GM13976 (cell line): ENCODE measurements at regions not wholly inside any gene's neighbourhood (a gene's known extent, or its start where the extent isn't known, plus 50 kb on each side); places are given as distances from the start of the nearest gene placed in this dataset.

Experiments used
- DNase-seq: peaks from one replicate; pipeline ENCODE4 v3.0.0; 2012; ENCODE audit warnings: low spot score
- CTCF ChIP-seq: IDR thresholded peaks from 2 replicates; pipeline ENCODE4 v1.5.1; 2012; ENCODE audit warnings: borderline replicate concordance, mild to moderate bottlenecking; ENCODE audit not compliant: insufficient read depth; ENCODE audit errors: extremely low read depth, missing control alignments, control extremely low read depth
- in situ Hi-C: fragments of 300-500 bp; cut with MboI; formaldehyde crosslinking; loops from one replicate; pipeline ENCODE4 v1.12.0; 2022; ENCODE audit warnings: low sequenced_read_pairs, mixed read lengths, inconsistent platforms; ENCODE audit not compliant: unreplicated experiment

- in situ Hi-C loops: no loop called here
- TF ChIP-seq CTCF: no peak
- no peak for DNase-seq
Measured at GRCh38 chr6:65922049-65922448, 215.0 kb upstream of the EYS start.

DNA sequence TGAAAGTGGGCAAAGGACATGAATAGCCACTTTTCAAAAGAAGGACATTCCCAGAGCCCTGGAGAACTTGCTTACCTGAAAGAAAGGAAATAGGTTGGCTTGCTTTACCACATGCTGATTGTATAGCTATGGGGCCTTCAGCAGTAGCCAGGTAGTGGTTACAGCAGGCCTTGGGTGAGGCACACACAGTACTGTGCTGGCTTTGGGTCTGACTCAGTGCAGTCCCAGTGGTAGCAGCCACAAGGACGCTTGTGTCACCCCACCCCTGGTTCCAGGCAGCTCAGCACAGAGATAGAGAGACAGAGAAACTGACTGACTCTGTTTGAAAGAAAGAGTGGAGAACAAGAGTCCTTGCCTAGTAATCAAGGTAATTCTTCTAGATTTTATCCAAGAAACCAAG is 201.0 kb upstream of the EYS start:
- no peak for DNase-seq
- TF ChIP-seq CTCF: no peak
- in situ Hi-C loops: no loop called here

DNA sequence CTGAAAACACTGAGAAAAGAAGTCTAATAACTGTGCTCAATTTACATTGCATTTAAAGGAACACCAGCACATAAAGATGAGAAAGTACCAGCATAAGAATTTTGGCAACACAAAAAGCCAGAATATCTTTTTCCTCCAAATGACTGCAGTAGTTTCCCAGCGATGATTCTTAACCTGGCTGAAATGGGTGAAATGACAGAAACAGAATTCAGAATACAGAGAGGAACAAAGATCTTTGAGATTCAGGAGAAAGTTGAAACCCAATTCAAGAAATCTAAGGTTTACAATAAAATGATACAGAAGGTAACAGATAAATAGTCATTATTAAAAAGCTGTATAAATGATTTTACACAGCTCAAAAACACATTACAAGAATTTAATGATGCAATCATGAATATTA is 197.0 kb upstream of the EYS start:
- DNase-seq: no peak
- TF ChIP-seq CTCF: no peak
- in situ Hi-C loops: no loop called here

- TF ChIP-seq CTCF: no peak
- no peak for DNase-seq
Measured at GRCh38 chr6:65900928-65901327, 193.9 kb upstream of the EYS start.

GRCh38 chr6:65896140-65896539 is 189.1 kb upstream of the EYS start:
- in situ Hi-C loops: no loop called here
- no peak for TF ChIP-seq CTCF

More at GRCh38 chr6:65900928-65901327, 193.9 kb upstream of the EYS start:
- in situ Hi-C loops: no loop called here

GRCh38 chr6:65876668-65877067 is 169.6 kb upstream of the EYS start:
- TF ChIP-seq CTCF: no peak
- no peak for DNase-seq
- in situ Hi-C loops: no loop called here

More at GRCh38 chr6:65896140-65896539, 189.1 kb upstream of the EYS start:
- DNase-seq: no peak

DNA sequence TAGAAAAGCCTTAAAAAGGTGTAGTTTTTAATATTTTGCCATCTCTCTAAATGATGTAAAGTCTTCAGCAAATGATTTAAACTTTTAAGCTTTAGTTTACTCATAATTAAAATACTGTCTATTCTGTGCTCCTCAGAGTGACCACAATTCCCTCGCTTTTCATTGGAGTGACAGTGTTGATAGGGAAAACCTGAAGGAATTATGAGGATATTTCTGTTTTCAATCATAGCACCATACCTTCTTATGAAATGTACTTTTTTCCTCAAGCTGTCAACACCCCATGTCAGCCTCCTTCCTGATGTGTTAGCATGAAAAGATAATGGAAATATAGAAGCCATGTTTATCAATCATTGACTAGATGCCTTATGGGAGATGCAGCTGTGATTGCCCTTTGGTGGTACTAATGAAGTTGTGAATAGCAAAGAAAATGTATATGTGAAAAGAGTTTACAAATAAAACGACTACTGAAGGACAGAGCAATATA is 145.4 kb upstream of the EYS start:
- DNase-seq: no peak
- in situ Hi-C loops: no loop called here
- no peak for TF ChIP-seq CTCF
